H9 (cell line): ENCODE measurements at regions not wholly inside any gene's neighbourhood (a gene's known extent, or its start where the extent isn't known, plus 50 kb on each side); places are given as distances from the start of the nearest gene placed in this dataset.

Experiments used
- DNase-seq: peaks from one replicate; pipeline ENCODE4 v3.0.0-alpha.2; 2017
- H2AFZ ChIP-seq: one replicate; pipeline ENCODE4 v1.6.1; 2013; ENCODE audit warnings: mild to moderate bottlenecking, low read length, control low read depth, moderate library complexity
- H2AK5ac ChIP-seq: 2 replicates; pipeline ENCODE4 v1.6.1; 2013; ENCODE audit warnings: low read length, control low read depth, mixed read lengths; ENCODE audit not compliant: insufficient read length
- H2BK120ac ChIP-seq: one replicate; pipeline ENCODE4 v1.6.1; 2013; ENCODE audit warnings: low read depth, mild to moderate bottlenecking, low read length, control low read depth, inconsistent platforms; ENCODE audit not compliant: poor library complexity, severe bottlenecking
- H2BK12ac ChIP-seq: 2 replicates; pipeline ENCODE4 v1.6.1; 2013; ENCODE audit warnings: low read length, control low read depth, mixed read lengths, low read depth; ENCODE audit not compliant: insufficient read length
- H2BK15ac ChIP-seq: 2 replicates; pipeline ENCODE4 v1.6.1; 2013; ENCODE audit warnings: low read depth, low read length, control low read depth
- H2BK20ac ChIP-seq: one replicate; pipeline ENCODE4 v1.6.1; 2013; ENCODE audit warnings: low read depth, mild to moderate bottlenecking, low read length, control low read depth, inconsistent platforms; ENCODE audit not compliant: poor library complexity, severe bottlenecking
- H2BK5ac ChIP-seq: 2 replicates; pipeline ENCODE4 v1.6.1; 2013; ENCODE audit warnings: low read length, control low read depth, mixed read lengths; ENCODE audit not compliant: insufficient read length
- H3K14ac ChIP-seq: 2 replicates; pipeline ENCODE4 v1.6.1; 2013; ENCODE audit warnings: low read length, control low read depth; ENCODE audit not compliant: insufficient read depth
- H3K18ac ChIP-seq: 2 replicates; pipeline ENCODE4 v1.6.1; 2013; ENCODE audit warnings: low read depth, mild to moderate bottlenecking, mixed read lengths, low read length, control low read depth; ENCODE audit not compliant: insufficient read length
- H3K23ac ChIP-seq: 2 replicates; pipeline ENCODE4 v1.6.1; 2013; ENCODE audit warnings: low read length, control low read depth, mixed read lengths, low read depth; ENCODE audit not compliant: insufficient read length
- H3K23me2 ChIP-seq: 2 replicates; pipeline ENCODE4 v1.6.1; 2013; ENCODE audit warnings: low read depth, mild to moderate bottlenecking, mixed read lengths, low read length, control low read depth; ENCODE audit not compliant: insufficient read length, poor library complexity, severe bottlenecking
- H3K27ac ChIP-seq: 2 replicates; pipeline ENCODE4 v1.5.1; 2013; ENCODE audit warnings: low read length, control low read depth, mixed read lengths, low read depth; ENCODE audit not compliant: insufficient read length
- H3K27me3 ChIP-seq: 2 replicates; pipeline ENCODE4 v1.6.1; 2013; ENCODE audit warnings: low read length, control low read depth, inconsistent platforms; ENCODE audit not compliant: insufficient read depth
- H3K4ac ChIP-seq: 2 replicates; pipeline ENCODE4 v1.6.1; 2013; ENCODE audit warnings: low read depth, mild to moderate bottlenecking, control low read depth, inconsistent platforms, low read length, moderate library complexity
- H3K4me1 ChIP-seq: 2 replicates; pipeline ENCODE4 v1.6.1; 2013; ENCODE audit warnings: low read length, control low read depth, inconsistent platforms; ENCODE audit not compliant: insufficient read depth
- H3K4me2 ChIP-seq: 2 replicates; pipeline ENCODE4 v1.6.1; 2013; ENCODE audit warnings: low read length, control low read depth, mixed read lengths; ENCODE audit not compliant: insufficient read length, insufficient read depth
- H3K56ac ChIP-seq: 2 replicates; pipeline ENCODE4 v1.6.1; 2013; ENCODE audit warnings: low read depth, mild to moderate bottlenecking, mixed read lengths, low read length, control low read depth; ENCODE audit not compliant: insufficient read length
- H3K79me1 ChIP-seq: 2 replicates; pipeline ENCODE4 v1.6.1; 2013; ENCODE audit warnings: low read depth, mild to moderate bottlenecking, moderate library complexity, low read length, control low read depth, inconsistent platforms; ENCODE audit not compliant: insufficient read depth, poor library complexity, severe bottlenecking
- H3K79me2 ChIP-seq: 2 replicates; pipeline ENCODE4 v1.6.1; 2013; ENCODE audit warnings: low read length, control low read depth, inconsistent platforms; ENCODE audit not compliant: insufficient read depth
- H3K9ac ChIP-seq: 2 replicates; pipeline ENCODE4 v1.6.1; 2013; ENCODE audit warnings: low read length, control low read depth, mixed read lengths; ENCODE audit not compliant: insufficient read length; ENCODE audit errors: extremely low read depth
- H3K9me3 ChIP-seq: one replicate; pipeline ENCODE4 v1.6.1; 2013; ENCODE audit warnings: low read depth, low read length, inconsistent platforms; ENCODE audit not compliant: control insufficient read depth
- H3T11ph ChIP-seq: one replicate; pipeline ENCODE4 v1.6.1; 2013; ENCODE audit warnings: mild to moderate bottlenecking, low read length, control low read depth, inconsistent platforms
- H4K20me1 ChIP-seq: one replicate; pipeline ENCODE4 v1.6.1; 2013; ENCODE audit not compliant: control insufficient read depth, insufficient read length, insufficient read depth
- H4K5ac ChIP-seq: 2 replicates; pipeline ENCODE4 v1.6.1; 2013; ENCODE audit warnings: low read depth, mild to moderate bottlenecking, mixed read lengths, low read length, control low read depth; ENCODE audit not compliant: insufficient read length
- H4K8ac ChIP-seq: replicated peaks from 2 replicates; pipeline ENCODE4 v1.6.1; 2013; ENCODE audit warnings: low read length, control low read depth, mixed read lengths, low read depth; ENCODE audit not compliant: insufficient read length
- H4K91ac ChIP-seq: 2 replicates; pipeline ENCODE4 v1.6.1; 2013; ENCODE audit warnings: low read depth, mild to moderate bottlenecking, moderate library complexity, mixed read lengths, low read length, control low read depth; ENCODE audit not compliant: insufficient read length
- H3K27ac Mint-ChIP-seq, 3 experiments: 2 replicates in 2 of 3; 3 replicates in 1 of 3; pipeline ENCODE4 v1.8.0; 2020 to 2021; ENCODE audit warnings: mixed read lengths in 3 of 3, mild to moderate bottlenecking in 1 of 3, moderate library complexity in 1 of 3
- H3K27me3 Mint-ChIP-seq: 2 replicates; pipeline ENCODE4 v1.8.0; 2021; ENCODE audit warnings: low read depth, mild to moderate bottlenecking, moderate library complexity, mixed read lengths
- H3K36me3 Mint-ChIP-seq, 3 experiments: 2 replicates in 2 of 3; 3 replicates in 1 of 3; pipeline ENCODE4 v1.8.0; 2020 to 2021; ENCODE audit warnings: low read depth in 3 of 3, mixed read lengths in 3 of 3; ENCODE audit not compliant: insufficient read depth in 1 of 3
- H3K4me1 Mint-ChIP-seq, 2 experiments: 2 replicates each; pipeline ENCODE4 v1.8.0; 2020; ENCODE audit warnings: mixed read lengths in 2 of 2
- H3K4me3 Mint-ChIP-seq, 2 experiments: 2 replicates in 1 of 2; 3 replicates in 1 of 2; pipeline ENCODE4 v1.8.0; 2020 to 2021; ENCODE audit warnings: mild to moderate bottlenecking in 2 of 2, mixed read lengths in 2 of 2, moderate library complexity in 1 of 2
- H3K9me3 Mint-ChIP-seq, 2 experiments: 2 replicates in 1 of 2; 3 replicates in 1 of 2; pipeline ENCODE4 v1.8.0; 2020; ENCODE audit warnings: mild to moderate bottlenecking in 2 of 2, mixed read lengths in 2 of 2, moderate library complexity in 1 of 2
- WGBS: extraction: QIAGEN DNeasy Blood & Tissue Kit; methylation state at CpG from one replicate; pipeline ENCODE4 v1.1.7; 2013; ENCODE audit warnings: missing lambda C conversion rate, low lambda C conversion rate, mixed read lengths; ENCODE audit not compliant: insufficient read length; ENCODE audit errors: extremely low coverage; 5-methylcytosine and 5-hydroxymethylcytosine counted together
- TF ChIP-seq, protein P1 (sequence below): fragments of 200-600 bp; sonication (generic); conservative IDR thresholded peaks from 3 replicates; pipeline ENCODE4 v1.8.0; 2021; ENCODE audit warnings: antibody characterized with exemption, mild to moderate bottlenecking

DNA sequence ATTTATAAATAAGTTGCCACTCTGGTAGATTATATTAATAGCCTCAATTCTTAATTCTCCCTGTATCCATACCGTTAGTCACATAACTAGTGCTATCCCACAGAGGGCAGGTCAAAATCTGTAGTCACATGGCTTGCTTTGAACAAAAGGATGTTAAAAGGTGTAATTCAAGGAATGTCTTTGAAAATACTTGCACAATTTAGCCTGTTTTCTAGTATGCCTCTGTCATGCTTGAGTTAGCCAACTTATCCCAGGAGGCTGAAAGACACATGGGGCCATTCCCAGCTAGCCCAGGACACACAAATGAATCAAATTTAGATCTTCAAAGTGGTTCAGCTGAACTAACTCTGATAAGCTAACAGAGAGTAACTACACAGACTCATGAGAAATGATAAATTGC, 758.5 kb upstream of the NEGR1 start:
- no peak for DNase-seq

More for the DNA sequence above, 758.5 kb upstream of the NEGR1 start:
- Histone ChIP-seq H2AK5ac (no peak overlapping the region), H2BK12ac (no peak overlapping the region), H4K91ac (no peak overlapping the region), H3K9me3 (no peaks in the 10 kb centered on the region), H3K4me2 (no peak overlapping the region), H2BK20ac (no peak overlapping the region), H3K23me2 (no peaks in the 10 kb centered on the region), H4K5ac (no peak overlapping the region), H3K79me1 (no peaks in the 10 kb centered on the region), H2BK120ac (no peak overlapping the region), H3K9ac (no peak overlapping the region), H3K4ac (no peak overlapping the region), H2AFZ (no peak overlapping the region), H3K14ac (no peak overlapping the region), H2BK5ac (no peak overlapping the region), H3K27ac (no peak overlapping the region), H2BK15ac (no peak overlapping the region), H3K27me3 (no peaks in the 10 kb centered on the region), H3K56ac (no peak overlapping the region), H3K18ac (no peak overlapping the region), H3T11ph (no peak overlapping the region), H4K8ac (no peak overlapping the region), H4K20me1 (no peaks in the 10 kb centered on the region), H3K23ac (no peak overlapping the region), H3K79me2 (no peaks in the 10 kb centered on the region), H3K4me1 (no peaks in the 10 kb centered on the region; the same call in 1 of the 2 replicates)
- no peaks in the 10 kb centered on the region for H3K9me3 Mint-ChIP-seq
- no CpG with 5 or more reads among the region's 1 CpG for WGBS
- no peaks in the 10 kb centered on the region; the same call in 1 of the 2 replicates for H3K27me3 Mint-ChIP-seq
- peak overlapping the region in 2 of 3 experiments; percentile 68 to 84; a peak in 2 of 7 replicates for H3K27ac Mint-ChIP-seq
- TF ChIP-seq, protein P1, sequence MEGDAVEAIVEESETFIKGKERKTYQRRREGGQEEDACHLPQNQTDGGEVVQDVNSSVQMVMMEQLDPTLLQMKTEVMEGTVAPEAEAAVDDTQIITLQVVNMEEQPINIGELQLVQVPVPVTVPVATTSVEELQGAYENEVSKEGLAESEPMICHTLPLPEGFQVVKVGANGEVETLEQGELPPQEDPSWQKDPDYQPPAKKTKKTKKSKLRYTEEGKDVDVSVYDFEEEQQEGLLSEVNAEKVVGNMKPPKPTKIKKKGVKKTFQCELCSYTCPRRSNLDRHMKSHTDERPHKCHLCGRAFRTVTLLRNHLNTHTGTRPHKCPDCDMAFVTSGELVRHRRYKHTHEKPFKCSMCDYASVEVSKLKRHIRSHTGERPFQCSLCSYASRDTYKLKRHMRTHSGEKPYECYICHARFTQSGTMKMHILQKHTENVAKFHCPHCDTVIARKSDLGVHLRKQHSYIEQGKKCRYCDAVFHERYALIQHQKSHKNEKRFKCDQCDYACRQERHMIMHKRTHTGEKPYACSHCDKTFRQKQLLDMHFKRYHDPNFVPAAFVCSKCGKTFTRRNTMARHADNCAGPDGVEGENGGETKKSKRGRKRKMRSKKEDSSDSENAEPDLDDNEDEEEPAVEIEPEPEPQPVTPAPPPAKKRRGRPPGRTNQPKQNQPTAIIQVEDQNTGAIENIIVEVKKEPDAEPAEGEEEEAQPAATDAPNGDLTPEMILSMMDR = no peak
- no peaks in the 10 kb centered on the region; a peak in 1 of 7 replicates for H3K36me3 Mint-ChIP-seq
- no peak overlapping the region for H3K4me3 Mint-ChIP-seq
- H3K4me1 Mint-ChIP-seq = peaks cover 16 to 24% of the 10 kb centered on the region in 2 experiments; a peak in 3 of 4 replicates
